ENCODE measurements at regions not wholly inside any gene's neighbourhood (a gene's known extent, or its start where the extent isn't known, plus 50 kb on each side); places are given as distances from the start of the nearest gene placed in this dataset.

GRCh38 chr6:92377137-92377536 lies 1042.2 kb downstream of the EPHA7 start:
- DNase-seq (ENCODE audit: low spot score): no peak

DNA sequence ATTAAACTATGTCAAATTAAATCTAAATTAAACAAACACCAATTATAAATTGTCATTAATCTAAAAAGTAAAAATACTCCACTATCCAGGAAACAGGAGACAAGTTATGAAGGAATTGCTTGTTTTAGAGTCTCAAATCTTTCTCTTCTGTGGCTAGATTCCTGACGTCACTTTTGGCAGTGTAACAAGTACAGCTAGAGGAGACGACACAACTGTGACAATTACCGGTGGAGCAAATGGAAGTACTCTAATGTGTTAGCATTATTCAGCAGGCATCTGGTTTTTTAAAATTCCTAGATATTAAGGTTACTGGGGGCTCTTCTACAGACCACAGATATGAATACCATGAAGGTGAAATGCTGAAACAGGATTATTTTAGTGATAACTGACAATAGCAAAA lies 1042.7 kb downstream of the EPHA7 start:
- no peak for DNase-seq (ENCODE audit: low spot score)

DNA sequence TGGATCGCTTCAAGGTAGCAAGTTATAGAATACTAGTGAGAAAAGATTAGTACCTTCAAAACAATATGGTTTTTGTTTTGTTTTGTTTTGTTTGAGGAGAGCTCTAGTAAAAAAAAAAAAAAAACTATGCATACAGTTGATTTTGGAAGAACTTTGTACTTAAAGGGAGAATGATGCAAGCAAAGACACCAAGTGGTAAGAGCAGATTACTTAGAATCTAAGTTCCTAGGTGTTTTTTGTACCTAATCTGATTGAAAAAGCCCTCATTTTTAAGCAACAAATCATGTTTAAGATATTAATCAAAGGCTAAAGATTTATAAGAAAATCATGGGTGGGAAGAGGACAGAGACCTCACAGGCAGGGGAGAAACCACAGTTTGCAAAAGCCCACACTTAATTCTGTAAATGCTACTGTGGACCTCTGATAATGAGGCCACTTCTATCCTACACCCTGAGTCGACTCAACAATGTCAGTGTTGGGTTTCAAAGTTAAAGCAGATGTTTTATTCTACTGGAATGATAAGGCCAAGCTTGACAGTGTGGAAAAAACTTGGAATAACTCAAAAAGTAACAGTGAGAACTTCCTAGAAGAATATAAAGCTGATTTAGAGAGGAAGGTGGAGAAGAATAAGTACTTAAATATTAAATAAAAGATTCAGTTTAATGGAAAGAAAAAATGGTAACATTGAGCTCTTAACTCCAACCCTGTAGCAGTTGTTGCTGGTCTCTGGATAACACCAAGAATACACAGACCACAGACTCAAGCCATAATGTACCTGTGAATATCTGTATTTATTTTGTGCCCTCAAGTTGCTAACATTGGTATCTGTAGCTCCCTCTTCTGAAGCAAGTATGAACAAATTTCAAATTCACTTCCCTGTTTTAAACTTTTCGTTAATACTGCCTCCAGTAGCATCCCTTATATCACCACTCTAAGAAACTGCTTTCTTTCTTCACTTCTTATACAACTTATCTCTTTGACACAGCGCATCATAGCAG lies 1047.8 kb downstream of the EPHA7 start:
- no peak for DNase-seq (ENCODE audit: low spot score)

- DNase-seq (ENCODE audit: low spot score): no peak
Measured at GRCh38 chr6:92369309-92369708, 1050.0 kb downstream of the EPHA7 start.

GRCh38 chr6:92364948-92365541 lies 1054.3 kb downstream of the EPHA7 start:
- no peak for DNase-seq (ENCODE audit: low spot score)

- DNase-seq (ENCODE audit: low spot score): no peak
Measured at GRCh38 chr6:92363111-92363510, 1056.2 kb downstream of the EPHA7 start.

DNA sequence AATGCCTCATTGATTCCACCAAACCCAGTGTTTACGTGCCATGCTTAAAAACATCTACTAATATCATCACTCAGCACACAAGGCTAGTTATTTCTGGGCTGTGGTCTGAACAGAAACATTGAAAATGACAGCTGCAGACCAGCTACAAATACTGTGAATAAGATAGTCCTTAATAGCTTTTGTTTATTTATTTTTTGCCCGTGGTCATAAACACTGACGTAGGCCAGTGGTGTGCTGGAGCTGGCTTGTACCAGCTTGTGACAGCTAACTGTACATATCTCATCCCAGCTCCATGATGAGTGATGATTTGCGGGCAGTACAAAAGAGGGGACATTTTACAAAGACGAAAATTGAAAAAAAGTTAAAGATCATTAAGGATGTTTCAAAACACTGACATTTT lies 1057.0 kb downstream of the EPHA7 start:
- no peak for DNase-seq (ENCODE audit: low spot score)

DNA sequence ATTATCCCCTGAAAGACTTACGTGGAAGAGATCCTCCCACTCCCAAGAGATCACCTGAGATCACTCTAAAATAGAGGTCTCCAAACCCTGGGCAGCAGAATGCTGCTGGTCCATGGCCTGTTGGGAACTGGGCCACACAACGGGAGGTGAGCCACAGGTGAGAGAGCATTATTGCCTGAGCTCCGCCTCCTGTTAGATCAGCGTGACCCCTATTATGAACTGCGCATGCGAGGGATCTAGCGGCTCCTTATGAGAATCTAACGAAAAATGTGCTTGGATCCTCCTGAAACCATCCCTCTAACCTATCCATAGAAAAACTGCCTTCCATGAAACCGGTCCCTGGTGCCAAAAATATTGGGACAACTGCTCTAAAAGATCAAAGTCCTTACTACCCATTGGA lies 1057.4 kb downstream of the EPHA7 start:
- DNase-seq (ENCODE audit: low spot score): no peak

GRCh38 chr6:92354270-92354829 lies 1065.0 kb downstream of the EPHA7 start:
- no peak for DNase-seq (ENCODE audit: low spot score)

- DNase-seq (ENCODE audit: low spot score): no peak
Measured at GRCh38 chr6:92352130-92352529, 1067.2 kb downstream of the EPHA7 start.

DNA sequence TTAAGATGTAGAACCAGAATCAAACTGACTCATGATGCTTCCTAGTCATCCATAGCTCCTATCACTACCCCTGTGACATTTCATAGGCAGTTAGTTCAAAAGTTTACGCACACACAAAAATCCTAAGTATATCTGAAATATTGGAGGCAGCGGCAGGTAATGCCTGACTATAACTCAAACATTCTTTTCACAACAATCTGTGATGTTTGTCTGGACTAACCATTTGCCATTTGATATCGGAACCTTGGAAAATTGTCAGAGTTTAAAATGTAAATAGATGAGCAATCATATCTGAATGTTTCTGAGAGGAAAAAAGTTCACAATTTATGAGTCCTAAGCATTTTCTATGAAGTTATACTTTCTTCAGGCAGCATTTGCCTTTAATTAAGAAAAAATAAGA lies 1078.2 kb downstream of the EPHA7 start:
- DNase-seq (ENCODE audit: low spot score): no peak

DNA sequence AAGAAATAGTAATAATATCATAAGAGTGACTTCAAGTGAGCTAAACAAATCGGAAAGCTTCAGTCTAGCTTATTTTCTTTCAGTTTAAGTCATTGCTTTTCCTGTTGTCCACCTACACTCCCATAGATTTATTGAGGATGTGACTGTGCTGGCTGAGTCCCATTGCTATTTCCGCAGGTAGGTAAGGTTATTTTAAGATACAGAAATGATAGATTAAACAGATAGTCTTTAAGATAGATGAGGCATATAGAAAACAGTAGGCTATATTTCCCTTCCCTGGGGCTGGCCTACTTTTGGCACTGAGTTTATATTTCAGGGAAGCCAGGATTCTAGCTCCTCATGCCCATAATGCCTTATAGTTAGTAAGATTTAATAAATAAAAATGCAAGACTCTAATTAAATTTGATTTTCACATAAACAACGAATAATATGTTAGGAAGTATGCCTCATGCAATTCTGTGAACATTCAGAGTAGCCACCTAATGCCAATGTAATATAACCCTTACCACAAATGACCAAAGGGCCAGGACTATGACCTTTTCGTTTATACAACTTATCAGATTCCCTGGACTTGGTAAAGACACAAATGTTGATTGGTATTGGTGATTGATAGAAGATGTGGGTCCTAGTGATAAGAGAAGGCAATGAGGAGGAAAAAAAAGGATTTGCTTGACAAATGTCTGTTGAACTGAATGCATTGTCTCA lies 1079.3 kb downstream of the EPHA7 start:
- DNase-seq (ENCODE audit: low spot score): no peak

DNA sequence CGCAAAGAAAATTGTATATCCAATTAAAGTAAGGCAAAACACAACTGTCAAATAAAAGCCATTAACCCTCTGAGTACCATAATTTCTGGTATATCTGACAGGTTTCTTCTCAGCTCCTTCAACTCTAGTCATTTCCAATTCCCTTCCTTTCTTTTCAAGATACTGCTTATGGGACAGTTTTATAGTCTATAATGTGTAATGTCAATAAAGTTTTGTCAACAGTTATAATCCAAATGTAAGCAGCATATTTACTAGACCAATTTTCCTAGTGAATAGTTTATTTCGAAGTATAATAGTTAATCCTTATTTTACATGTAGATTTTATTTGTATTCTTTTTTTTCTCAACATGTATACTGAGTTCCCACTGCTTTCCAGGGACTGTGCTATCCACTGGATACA lies 1081.8 kb downstream of the EPHA7 start:
- DNase-seq (ENCODE audit: low spot score): no peak

DNA sequence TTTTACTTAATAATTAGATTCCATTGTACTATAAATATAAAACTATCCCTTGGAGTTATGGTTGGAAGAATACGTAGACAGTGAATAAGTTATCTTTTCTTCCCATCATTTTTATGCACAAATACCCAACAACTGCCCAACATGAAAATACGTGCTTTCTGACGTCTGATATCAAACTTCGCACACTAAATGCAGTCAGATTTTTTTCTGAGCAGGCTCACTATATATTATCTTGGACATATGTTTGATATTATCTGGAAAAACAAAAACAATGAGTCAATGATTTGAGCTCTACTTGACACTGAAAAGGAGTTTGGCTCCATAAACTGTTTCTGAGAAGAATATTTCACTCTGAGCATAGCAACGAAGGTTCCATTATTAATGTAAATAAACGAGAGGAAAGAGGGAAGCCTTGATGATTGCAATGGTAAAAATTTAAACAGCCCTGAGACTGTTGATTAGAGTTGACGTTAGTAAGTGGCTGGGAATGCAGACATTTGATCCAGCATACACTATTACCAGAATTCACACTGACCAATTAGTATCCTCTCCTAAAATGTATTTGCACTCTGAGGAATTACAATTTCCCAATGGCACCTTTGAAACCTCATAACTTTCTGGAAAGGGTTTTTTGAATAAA lies 1090.0 kb downstream of the EPHA7 start:
- no peak for DNase-seq (ENCODE audit: low spot score)

DNA sequence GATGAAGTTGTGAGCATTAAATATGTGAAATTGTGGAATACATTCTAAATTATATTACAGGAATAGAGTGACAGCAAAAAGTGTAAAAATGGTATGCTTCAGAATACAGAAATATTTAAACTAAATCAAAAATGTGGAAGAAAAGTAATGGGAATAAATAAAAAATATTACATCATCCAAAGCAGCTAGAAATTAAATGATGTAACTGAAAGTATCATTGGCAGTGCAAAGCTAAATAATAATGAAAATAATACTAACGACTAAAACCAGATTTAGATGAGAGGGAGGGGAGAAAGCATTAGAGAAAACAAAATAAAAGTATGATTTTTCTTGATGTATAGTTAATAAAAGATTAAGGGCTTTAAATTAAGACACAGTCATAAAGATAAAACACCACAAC lies 1104.0 kb downstream of the EPHA7 start:
- no peak for DNase-seq (ENCODE audit: low spot score)

GRCh38 chr6:92297101-92297500 lies 1122.3 kb downstream of the EPHA7 start:
- DNase-seq (ENCODE audit: low spot score): no peak

- no peak for DNase-seq (ENCODE audit: low spot score)
Measured at GRCh38 chr6:92292067-92292466, 1127.3 kb downstream of the EPHA7 start.

GRCh38 chr6:92289831-92290230 lies 1129.5 kb downstream of the EPHA7 start:
- DNase-seq (ENCODE audit: low spot score): no peak

DNA sequence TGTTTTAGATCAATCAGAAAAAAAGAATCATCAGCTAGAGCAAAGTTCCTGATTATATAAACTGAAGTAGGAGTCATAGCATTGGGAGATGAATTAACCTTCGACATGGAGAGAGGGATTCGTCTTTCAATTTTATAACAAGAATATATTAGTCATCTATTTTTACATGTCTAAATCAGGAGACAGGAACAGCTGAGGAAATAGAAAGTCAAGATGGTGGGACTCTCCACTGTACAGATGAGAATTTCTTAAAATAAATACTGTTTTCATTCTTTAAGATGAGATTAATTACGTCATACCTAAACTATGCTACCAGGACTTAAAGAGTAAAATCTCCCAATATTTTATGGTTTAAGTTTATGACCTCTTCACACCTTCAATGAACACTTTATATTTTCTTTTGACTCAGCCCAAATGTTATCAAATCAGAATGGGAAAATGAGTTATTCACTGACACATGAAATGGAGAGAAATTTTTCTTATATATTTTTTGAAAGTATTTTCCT lies 1137.7 kb downstream of the EPHA7 start:
- no peak for DNase-seq (ENCODE audit: low spot score)

GRCh38 chr6:92275150-92275549 lies 1144.2 kb downstream of the EPHA7 start:
- DNase-seq (ENCODE audit: low spot score): no peak

GRCh38 chr6:92274588-92274987 lies 1144.8 kb downstream of the EPHA7 start:
- no peak for DNase-seq (ENCODE audit: low spot score)

DNA sequence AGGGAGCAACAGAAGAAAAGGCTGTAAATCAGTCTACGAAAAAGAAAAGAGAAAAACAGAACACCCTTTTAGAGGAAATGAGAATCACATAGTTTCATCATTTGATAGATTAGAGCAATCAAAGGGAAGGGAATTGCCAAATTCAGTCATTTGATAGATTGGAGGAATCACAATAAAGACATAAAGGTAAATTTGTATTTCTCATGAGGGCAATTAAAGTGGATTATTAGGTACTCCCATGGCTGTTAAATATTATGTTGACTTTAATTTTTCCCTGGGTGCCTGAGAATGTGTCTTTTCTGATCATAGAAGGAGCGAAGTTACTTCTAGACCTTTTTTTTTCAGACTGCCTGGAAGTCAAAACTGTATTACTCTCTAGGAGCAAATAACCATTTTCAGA lies 1145.7 kb downstream of the EPHA7 start:
- DNase-seq (ENCODE audit: low spot score): no peak
